Central memory CD8-positive, alpha-beta T cell (primary cell): ENCODE measurements at regions not wholly inside any gene's neighbourhood (a gene's known extent, or its start where the extent isn't known, plus 50 kb on each side); places are given as distances from the start of the nearest gene placed in this dataset.
"Not testable (repeated sequence)": the region's sequence is repeated elsewhere in the genome, so short reads cannot be mapped to it uniquely, and the experiment has no call there.

Experiments used
- ATAC-seq: fragments of 150-1000 bp; cut with Tn5 transposase; replicated peaks from 2 replicates; pipeline ENCODE4 v1.10.0; 2022; ENCODE audit warnings: mild to moderate bottlenecking, moderate FRiP score, moderate number of reproducible peaks; ENCODE audit not compliant: poor library complexity, severe bottlenecking; ENCODE audit errors: extremely low read depth
- DNase-seq, 2 donors: peaks; one replicate each; pipeline ENCODE4 v3.0.0; 2021; ENCODE audit warnings: low spot score in 2 of 2
- H3K27ac Mint-ChIP-seq: one replicate; pipeline ENCODE4 v1.8.0; 2022; ENCODE audit warnings: low read depth, mild to moderate bottlenecking, moderate library complexity, mixed read lengths
- H3K27me3 Mint-ChIP-seq: one replicate; pipeline ENCODE4 v1.8.0; 2022; ENCODE audit warnings: mixed read lengths
- H3K36me3 Mint-ChIP-seq: one replicate; pipeline ENCODE4 v1.8.0; 2022; ENCODE audit warnings: mild to moderate bottlenecking, moderate library complexity, mixed read lengths; ENCODE audit not compliant: insufficient read depth
- H3K4me1 Mint-ChIP-seq: one replicate; pipeline ENCODE4 v1.8.0; 2022; ENCODE audit warnings: mixed read lengths
- H3K4me3 Mint-ChIP-seq: one replicate; pipeline ENCODE4 v1.8.0; 2022; ENCODE audit warnings: mild to moderate bottlenecking, moderate library complexity, mixed read lengths
- H3K9me3 Mint-ChIP-seq: one replicate; pipeline ENCODE4 v1.8.0; 2022; ENCODE audit warnings: mixed read lengths

DNA sequence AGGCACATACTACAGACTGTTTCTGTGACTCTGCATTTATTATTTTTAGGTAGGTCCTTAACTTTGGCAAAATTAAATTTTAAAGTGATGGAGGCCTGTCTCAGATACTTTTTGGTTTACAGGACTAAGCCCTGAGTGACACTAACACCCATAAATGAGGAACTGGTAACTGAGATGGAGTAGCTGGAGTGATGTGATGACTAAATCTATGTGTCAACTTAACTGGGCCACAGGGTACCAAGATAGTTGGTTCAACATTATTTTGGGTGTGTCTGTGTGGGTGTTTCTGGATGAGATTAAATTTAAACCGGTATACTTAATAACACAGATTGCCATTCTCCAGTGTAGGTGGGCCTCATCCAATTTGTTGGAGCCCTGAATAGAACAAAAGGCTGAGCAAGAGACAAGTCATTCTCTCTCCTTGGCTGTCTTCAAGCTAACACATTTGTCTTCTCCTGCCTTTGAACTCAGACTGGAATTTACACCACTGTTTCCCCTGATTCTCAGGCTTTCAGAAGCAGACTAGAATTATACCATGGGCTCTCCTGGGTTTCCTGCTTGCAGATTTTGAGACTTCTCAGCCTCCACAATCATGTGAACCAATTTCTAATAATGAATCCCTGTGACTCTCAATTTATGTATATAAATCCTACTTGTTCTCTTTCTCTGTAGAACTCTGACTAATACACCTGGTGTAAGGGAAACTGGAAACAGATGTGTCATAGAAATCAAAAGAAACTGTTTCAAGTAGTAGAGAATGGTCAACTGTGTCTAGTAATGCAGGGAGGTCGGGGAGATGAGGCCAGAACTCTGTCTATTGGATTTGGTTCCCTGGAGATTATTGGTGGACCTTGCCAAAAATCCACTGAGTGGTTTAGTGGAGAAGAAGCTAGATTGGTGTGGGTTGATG is 579.2 kb downstream of the EPM2A start:
- H3K27ac Mint-ChIP-seq: no peak overlapping the region
- no peaks in the 10 kb centered on the region for H3K4me1 Mint-ChIP-seq
- H3K4me3 Mint-ChIP-seq: no peak overlapping the region
- ATAC-seq (no peak), DNase-seq (no peak)
- H3K36me3 Mint-ChIP-seq: no peaks in the 10 kb centered on the region
- peaks cover 7% of the 10 kb centered on the region for H3K9me3 Mint-ChIP-seq
- H3K27me3 Mint-ChIP-seq: peaks cover 10% of the 10 kb centered on the region

GRCh38 chr6:145158636-145159035 is 576.7 kb downstream of the EPM2A start:
- not testable (repeated sequence) for DNase-seq, H3K4me3 Mint-ChIP-seq, H3K9me3 Mint-ChIP-seq, H3K4me1 Mint-ChIP-seq, ATAC-seq, H3K27ac Mint-ChIP-seq, H3K36me3 Mint-ChIP-seq, H3K27me3 Mint-ChIP-seq

DNA sequence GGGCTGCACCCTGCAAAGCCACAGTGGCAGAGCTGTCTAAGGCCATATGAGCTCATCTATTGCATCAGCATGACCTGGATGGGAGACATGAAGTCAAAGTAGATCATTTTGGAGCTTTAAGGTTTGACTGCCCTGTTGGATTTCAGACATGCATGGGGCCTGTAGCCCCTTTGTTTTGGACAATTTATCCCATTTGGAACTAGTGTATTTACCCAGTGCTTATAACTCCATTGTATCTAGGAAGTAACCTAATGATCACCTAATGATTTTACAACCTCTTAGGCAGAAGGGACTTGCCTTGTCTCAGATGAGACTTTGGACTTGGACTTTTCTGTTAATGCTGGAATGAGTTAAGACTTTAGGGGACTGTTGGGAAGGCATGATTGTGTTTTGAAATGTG is 575.4 kb downstream of the EPM2A start:
- H3K4me1 Mint-ChIP-seq: no peaks in the 10 kb centered on the region
- no peaks in the 10 kb centered on the region for H3K36me3 Mint-ChIP-seq
- no peak overlapping the region for H3K27ac Mint-ChIP-seq
- ATAC-seq (no peak), DNase-seq (no peak)
- peaks cover 7% of the 10 kb centered on the region for H3K9me3 Mint-ChIP-seq
- no peak overlapping the region for H3K4me3 Mint-ChIP-seq
- no peaks in the 10 kb centered on the region for H3K27me3 Mint-ChIP-seq

GRCh38 chr6:145161501-145161900 is 573.8 kb downstream of the EPM2A start:
- no peak overlapping the region for H3K27ac Mint-ChIP-seq
- peaks cover 7% of the 10 kb centered on the region for H3K9me3 Mint-ChIP-seq
- no peaks in the 10 kb centered on the region for H3K36me3 Mint-ChIP-seq
- peaks cover 10% of the 10 kb centered on the region for H3K27me3 Mint-ChIP-seq
- H3K4me1 Mint-ChIP-seq: no peaks in the 10 kb centered on the region
- no peak for DNase-seq
- H3K4me3 Mint-ChIP-seq: no peak overlapping the region
- ATAC-seq: no peak

- Mint-ChIP-seq H3K27me3 (peaks cover 71% of the 10 kb centered on the region), H3K4me3 (no peak overlapping the region), H3K27ac (no peak overlapping the region), H3K9me3 (no peaks in the 10 kb centered on the region), H3K36me3 (no peaks in the 10 kb centered on the region), H3K4me1 (no peaks in the 10 kb centered on the region)
- ATAC-seq: no peak
- DNase-seq: no peak
These were observed 565.5 kb downstream of the EPM2A start for GRCh38 chr6:145169726-145170224.

GRCh38 chr6:145175470-145175869 is 559.9 kb downstream of the EPM2A start:
- Mint-ChIP-seq H3K4me3 (no peak overlapping the region), H3K27me3 (peaks cover 57% of the 10 kb centered on the region), H3K27ac (no peak overlapping the region)

DNA sequence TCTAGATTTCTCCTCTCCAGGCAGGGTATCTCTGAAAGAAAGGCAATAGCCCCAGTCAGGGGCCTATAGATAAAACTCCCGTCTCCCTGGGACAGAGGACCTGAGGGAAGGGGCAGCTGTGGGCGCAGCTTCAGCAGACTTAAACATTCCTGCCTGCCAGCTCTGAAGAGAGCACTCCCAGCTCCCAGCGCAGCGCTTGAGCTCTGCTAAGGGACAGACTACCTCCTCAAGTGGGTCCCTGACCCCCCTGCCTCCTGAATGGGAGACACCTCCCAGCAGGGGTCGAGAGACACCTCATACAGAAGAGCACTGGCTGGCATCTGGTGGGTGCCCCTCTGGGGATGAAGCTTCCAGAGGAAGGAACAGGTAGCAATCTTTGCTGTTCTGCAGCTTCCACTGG is 556.9 kb downstream of the EPM2A start:
- H3K36me3 Mint-ChIP-seq: no peaks in the 10 kb centered on the region
- H3K27me3 Mint-ChIP-seq: peaks cover 28% of the 10 kb centered on the region
- peaks cover 18% of the 10 kb centered on the region for H3K9me3 Mint-ChIP-seq
- no peak for ATAC-seq
- no peaks in the 10 kb centered on the region for H3K4me1 Mint-ChIP-seq
- no peak overlapping the region for H3K27ac Mint-ChIP-seq
- no peak overlapping the region for H3K4me3 Mint-ChIP-seq
- DNase-seq: no peak

More at GRCh38 chr6:145175470-145175869, 559.9 kb downstream of the EPM2A start:
- Mint-ChIP-seq H3K9me3 (peaks cover 18% of the 10 kb centered on the region), H3K4me1 (no peaks in the 10 kb centered on the region), H3K36me3 (no peaks in the 10 kb centered on the region)
- ATAC-seq (no peak), DNase-seq (no peak)

DNA sequence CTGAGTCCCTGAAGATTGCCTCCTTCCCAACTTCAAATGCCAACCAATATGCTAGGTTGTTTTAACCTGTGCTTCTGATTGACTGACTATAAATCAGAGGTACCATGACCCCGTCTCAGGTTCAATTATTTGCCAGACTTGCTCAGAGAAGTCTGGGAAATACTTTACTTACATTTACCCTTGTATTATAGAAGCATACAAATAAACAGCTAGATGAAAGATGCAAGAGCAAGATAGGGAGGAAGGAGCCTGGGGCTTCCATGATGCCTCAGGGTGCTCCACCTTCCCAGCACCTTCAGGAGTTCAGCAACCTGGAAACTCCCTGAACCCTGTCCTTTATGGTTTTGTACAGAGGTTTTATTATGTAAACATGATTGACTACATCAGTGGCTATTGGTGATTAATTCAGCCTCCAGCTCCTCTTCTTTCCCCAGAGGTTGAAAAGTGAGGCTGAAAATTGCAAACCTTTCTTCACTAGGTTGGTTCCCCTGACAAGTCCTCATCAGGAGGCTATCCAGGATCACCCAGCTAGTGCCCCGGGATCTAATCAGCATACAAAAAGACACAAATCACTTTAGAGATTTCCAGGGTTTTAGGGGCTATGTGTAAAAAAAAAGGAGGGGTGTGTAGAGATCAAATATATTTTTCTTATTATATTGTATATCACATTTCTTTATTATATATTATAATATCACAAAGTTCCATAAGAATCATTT is 547.7 kb downstream of the EPM2A start:
- no peaks in the 10 kb centered on the region for H3K27me3 Mint-ChIP-seq
- no peak for DNase-seq
- no peaks in the 10 kb centered on the region for H3K4me1 Mint-ChIP-seq
- H3K9me3 Mint-ChIP-seq: no peaks in the 10 kb centered on the region
- no peak for ATAC-seq
- no peak overlapping the region for H3K4me3 Mint-ChIP-seq
- no peaks in the 10 kb centered on the region for H3K36me3 Mint-ChIP-seq
- no peak overlapping the region for H3K27ac Mint-ChIP-seq

DNA sequence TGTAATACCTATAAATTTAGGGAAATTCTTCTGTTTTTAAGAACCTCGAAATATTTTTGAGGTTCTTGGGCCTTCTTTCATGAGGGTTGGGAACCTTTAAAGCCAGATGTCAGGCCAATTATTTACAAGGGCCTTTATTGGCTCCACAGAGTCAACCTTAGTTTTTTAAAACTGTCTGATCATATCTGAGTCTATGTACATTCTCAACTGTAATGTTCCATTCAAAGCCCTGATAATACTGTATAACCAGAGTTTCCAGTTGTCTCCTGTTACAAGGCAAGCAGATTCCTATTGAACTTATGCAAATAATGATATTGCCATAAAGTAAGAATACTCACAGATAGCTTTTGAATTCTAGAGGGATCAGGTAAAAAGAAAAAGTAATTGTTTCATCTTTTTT is 545.5 kb downstream of the EPM2A start:
- Mint-ChIP-seq H3K27ac (no peak overlapping the region), H3K36me3 (no peaks in the 10 kb centered on the region), H3K4me1 (no peaks in the 10 kb centered on the region), H3K27me3 (no peaks in the 10 kb centered on the region), H3K4me3 (no peak overlapping the region), H3K9me3 (no peaks in the 10 kb centered on the region)
- DNase-seq (no peak), ATAC-seq (no peak)

DNA sequence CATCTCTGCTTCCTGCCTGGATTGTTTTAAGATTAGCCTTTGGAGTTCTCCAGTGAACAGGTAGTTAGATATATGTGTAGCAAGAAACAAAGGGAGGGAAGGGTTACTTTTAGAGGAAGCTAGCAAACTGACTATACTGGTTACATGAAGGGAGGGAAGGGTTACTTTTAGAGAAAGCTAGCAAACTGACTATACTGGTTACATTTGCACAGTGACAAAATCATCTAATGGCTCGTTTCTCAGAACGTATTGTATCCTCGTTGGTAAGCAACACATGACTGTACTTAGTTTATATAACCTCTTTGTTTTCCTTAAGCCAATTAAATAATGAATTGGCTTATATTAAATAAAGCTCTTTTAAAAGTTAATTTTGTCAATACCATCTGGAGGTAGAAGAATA is 540.9 kb downstream of the EPM2A start:
- DNase-seq (no peak), ATAC-seq (no peak)
- Mint-ChIP-seq H3K27me3 (peaks cover 11% of the 10 kb centered on the region), H3K4me3 (no peak overlapping the region), H3K4me1 (no peaks in the 10 kb centered on the region), H3K36me3 (no peaks in the 10 kb centered on the region), H3K27ac (no peak overlapping the region), H3K9me3 (no peaks in the 10 kb centered on the region)

- Mint-ChIP-seq H3K4me1 (no peaks in the 10 kb centered on the region), H3K9me3 (no peaks in the 10 kb centered on the region), H3K27ac (no peak overlapping the region), H3K36me3 (no peaks in the 10 kb centered on the region), H3K27me3 (peaks cover 50% of the 10 kb centered on the region), H3K4me3 (no peak overlapping the region)
- ATAC-seq: no peak
- DNase-seq: no peak
These were observed 535.4 kb downstream of the EPM2A start for GRCh38 chr6:145199961-145200360.

DNA sequence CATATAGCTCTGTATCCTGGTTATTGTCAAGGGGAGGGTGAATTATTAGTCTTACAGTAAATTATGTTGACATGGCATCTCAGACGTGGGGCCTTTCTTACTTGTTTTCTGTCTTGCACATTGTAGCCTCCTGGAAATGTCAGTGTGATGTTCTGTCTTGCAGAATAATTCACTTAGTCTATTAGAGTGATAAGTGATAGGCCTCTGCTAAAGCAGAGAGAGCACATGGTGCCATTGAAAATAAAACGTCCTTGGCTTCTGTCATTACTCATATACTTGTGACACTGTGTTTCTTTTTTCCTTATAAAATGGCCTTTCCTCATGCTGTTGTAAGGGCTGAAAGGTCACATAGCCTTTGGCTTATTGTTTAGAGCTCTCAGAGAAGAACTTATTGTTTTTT is 531.0 kb downstream of the EPM2A start:
- no peak for ATAC-seq
- H3K27ac Mint-ChIP-seq: no peak overlapping the region
- peaks cover 67% of the 10 kb centered on the region for H3K27me3 Mint-ChIP-seq
- no peaks in the 10 kb centered on the region for H3K36me3 Mint-ChIP-seq
- H3K4me3 Mint-ChIP-seq: no peak overlapping the region
- H3K4me1 Mint-ChIP-seq: no peaks in the 10 kb centered on the region
- no peaks in the 10 kb centered on the region for H3K9me3 Mint-ChIP-seq
- DNase-seq: no peak
